ENCODE measurements at regions not wholly inside any gene's neighbourhood (a gene's known extent, or its start where the extent isn't known, plus 50 kb on each side); places are given as distances from the start of the nearest gene placed in this dataset.

DNA sequence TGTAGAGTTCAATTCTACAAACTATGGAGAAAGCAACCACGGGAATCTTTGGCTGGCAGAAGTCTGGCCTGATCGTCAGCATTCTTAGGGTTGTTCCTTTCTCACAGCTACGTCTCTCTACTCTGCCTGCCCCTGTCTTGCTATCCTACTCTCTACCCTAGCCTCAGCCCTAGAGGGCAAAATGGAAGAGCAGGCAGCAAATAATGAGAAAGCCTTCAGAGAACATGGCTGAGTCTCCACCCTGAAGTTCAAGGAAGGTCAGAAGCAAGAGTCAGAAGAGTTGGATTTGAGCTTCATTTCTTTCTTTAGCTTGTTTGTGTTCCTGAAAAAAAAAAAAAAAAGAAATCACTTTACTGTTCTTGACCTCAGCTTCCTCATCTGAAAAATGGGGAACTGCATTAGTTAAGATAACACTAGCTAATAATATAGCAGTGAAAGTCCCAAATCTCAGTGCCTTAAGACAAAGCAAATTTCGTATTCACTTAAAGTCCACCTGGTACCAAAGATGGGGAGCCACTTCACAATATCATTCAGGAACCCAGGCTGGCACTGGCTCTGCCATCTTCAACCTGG, 50.2 kb upstream of the CCND2 start:
- DNase-seq, result no peak

DNA sequence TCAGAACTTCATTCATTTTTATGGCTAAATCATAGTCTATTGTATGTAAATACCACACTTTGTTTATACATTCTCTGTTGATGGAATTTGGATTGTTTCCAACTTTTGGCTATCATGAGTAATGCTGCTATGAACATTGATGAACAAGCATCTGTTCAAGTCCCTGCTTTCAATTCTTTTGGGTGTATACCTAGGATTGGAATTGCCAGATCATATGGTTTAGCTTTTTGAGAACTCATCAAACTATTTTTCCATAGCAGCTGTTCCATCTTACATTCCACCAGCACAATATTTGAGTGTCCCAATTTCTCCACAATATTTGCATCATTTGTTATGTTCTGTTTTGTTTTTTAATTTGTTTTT, 52.3 kb upstream of the CCND2 start:
- DNase-seq, result no peak

DNA sequence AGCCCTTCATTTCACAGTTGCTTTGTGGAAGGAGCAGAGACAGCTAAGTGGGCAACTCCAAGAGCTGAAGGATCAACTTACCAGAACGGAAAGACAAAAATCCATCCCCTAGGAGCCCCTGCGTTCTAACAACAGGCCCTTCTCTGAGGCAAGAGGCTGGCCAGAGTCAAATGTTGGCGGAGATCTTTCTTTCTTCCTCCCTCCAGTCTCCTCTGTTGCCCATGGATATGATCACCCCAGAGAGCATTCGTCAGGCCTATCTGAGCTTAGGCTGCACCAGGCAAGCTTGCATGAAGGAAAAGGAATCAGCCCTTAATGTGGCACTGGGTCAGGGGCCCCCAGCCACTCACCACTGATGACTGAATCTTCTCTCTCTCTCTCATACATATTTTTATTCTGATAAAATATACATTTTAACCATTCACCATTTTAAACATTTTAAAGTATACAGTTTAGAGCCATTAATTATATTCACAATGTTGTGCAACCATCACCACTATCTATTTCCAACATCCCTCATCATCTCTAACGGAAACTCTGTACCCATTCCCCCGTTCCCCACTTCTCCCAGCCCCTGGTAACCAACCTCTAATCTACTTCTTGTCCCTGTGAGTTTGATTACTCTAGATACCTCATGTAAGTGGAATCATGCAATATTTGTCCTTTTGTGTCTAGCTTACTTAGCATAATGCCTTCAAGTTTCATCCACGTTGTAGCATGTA, 52.9 kb upstream of the CCND2 start:
- DNase-seq, result no peak

DNA sequence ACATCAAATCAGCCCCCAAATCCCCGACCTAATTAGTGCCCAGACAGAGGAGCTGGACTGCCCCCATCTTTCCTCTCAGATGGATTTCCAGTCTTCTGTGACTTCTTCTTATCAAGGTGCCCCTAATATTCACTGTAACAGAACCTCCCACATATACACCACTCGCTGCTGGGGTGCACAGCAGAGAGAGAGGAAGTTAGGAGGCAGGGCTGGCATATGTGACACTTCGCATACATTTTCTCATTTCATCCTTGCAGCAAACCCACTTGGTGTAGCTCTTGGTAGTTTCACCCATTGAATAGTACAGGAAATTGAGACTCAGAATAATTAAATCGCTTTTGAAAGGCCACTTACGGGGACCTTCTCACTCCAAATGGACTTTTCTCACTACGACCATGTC, 56.5 kb upstream of the CCND2 start:
- DNase-seq, result no peak

- DNase-seq, result no peak
Observed at GRCh38 chr12:4216187-4216927, 57.2 kb upstream of the CCND2 start.

- DNase-seq, result peak; percentile 41
Observed at GRCh38 chr12:4215229-4216186, 58.1 kb upstream of the CCND2 start.

GRCh38 chr12:4214877-4215228, 58.7 kb upstream of the CCND2 start:
- DNase-seq, result no peak

- no peak for DNase-seq
Observed at GRCh38 chr12:4213471-4213870, 60.1 kb upstream of the CCND2 start.

- DNase-seq, result no peak
Observed at GRCh38 chr12:4212845-4213244, 60.7 kb upstream of the CCND2 start.

- no peak for DNase-seq
Observed at GRCh38 chr12:4211372-4211771, 62.2 kb upstream of the CCND2 start.

GRCh38 chr12:4210183-4210582, 63.4 kb upstream of the CCND2 start:
- DNase-seq, result no peak

DNA sequence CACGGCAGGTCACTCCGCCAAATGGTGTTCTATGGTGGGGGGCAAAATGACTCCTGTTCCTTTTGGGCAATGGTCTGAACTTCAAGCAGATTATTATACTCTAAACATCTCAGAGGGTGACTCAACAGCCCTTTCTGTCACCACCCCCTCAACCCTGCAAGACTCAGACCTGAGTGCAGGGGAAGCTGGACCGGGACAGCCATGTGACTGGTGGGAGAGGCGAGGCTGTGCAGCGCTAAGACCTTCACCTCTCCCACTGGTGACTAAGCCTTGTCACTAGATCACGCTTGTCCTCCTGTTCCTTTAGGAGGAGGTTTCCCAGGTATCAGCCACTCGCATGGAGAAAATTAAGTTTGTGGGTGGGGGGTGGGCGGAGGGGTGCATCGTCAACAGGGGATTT, 67.1 kb upstream of the CCND2 start:
- DNase-seq, result no peak

DNA sequence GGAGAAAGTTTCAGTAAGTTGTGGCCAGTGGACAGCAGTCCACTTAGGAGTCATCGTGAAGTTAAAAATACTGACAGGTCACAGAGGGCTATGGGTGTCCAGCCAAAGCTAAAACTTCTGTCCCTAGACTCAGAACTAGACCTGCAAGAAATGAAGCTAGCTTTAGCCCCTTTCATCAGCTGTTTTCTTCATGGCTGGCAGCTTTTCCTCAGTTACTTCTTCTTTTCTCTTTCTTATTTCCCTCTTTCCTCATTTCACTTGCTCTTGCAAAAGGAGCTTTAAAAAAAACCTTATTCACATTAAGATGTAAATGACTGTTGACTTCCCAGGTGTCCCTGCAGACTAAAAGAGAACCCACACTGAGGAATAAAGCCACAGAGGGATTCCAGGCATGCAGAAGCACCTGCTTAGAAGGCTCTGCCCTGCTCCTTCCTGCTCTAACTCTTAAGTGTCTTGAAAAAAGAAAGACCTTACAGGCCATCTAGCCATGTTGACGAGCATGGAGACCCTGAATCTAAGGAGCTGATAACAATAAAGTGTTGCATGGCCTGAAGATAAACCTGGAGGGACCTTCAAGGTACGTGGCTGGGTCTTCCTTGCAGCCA, 69.7 kb upstream of the CCND2 start:
- DNase-seq, result no peak

DNA sequence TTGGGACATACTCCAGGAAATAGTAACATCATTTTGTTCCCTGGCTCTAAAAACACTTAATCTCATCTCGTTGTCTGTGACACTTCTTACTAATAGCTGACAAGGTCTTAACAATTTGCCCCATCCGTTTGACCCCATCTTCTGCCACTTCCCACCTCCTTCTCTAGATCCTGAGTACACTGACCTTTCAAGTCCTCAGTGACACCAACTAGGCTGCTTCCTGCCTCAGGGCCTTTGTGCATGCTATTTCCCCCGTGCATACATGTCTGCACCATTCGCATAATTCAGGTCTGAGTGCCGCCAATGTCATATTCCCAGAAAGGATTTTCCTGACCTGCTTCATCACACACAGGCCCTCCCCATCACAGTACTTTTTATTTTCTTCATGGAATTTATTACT, 70.6 kb upstream of the CCND2 start:
- DNase-seq, result no peak

GRCh38 chr12:4202487-4202886, 71.1 kb upstream of the CCND2 start:
- no peak for DNase-seq

DNA sequence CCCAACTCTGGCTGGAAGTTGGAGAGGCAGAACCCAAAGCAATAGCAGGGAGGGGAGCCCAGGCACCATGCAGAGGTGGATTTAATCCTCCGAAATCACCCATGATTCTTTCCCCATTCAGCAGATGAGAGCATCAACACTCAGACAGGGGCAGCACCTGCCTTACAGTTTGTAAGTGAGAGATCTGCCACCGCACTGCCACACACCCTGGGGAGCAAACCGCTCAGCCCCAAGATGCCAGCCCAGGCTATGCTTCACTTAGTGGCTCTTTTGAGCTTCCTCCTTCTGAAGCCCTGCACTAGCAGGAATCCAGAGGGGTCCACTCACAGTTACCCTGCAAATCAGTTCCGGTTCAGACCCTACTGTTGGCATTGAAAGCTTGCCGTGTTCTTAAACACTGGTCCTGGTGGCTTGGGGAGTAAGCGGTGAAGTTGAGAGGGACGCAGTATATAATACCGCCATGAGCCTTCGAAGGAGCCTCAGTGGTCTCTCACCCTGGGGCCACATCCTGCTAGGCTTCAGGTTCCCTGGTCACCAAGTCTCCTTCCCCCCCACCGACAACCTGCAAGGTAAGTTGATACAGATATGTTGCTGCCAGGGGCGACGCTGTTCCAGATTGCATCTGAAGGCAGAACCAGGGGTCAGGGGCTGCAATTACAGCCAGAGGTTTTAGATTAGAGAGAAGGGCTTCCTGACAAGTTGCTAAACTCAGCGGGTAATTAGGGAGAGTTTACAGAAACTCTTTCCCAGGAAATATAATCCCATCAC, 72.0 kb upstream of the CCND2 start:
- DNase-seq, result no peak

- DNase-seq, result no peak
Observed at GRCh38 chr12:4197922-4198763, 75.4 kb upstream of the CCND2 start.

GRCh38 chr12:4196805-4197420, 76.6 kb upstream of the CCND2 start:
- no peak for DNase-seq

DNA sequence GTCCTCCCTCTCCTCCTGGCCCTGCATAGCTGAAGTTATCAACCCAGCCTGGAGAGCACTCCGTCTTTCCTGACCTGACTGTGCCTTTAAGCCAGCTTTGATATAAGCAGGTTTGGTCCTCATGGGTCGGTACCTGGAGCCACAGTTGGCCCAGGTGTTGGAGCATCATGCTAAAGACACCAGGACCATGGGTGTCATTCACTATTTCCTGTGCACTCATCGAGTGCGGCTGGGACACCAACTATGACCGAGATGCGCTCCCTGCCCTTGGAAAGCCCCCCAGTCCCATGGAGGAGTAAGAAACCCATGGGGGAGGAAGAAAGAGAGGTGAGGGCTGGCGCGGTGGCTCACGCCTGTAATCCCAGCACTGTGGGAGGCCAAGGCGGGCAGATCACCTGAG, 78.9 kb upstream of the CCND2 start:
- DNase-seq, result no peak

GRCh38 chr12:4193821-4194220, 79.7 kb upstream of the CCND2 start:
- DNase-seq, result no peak

DNA sequence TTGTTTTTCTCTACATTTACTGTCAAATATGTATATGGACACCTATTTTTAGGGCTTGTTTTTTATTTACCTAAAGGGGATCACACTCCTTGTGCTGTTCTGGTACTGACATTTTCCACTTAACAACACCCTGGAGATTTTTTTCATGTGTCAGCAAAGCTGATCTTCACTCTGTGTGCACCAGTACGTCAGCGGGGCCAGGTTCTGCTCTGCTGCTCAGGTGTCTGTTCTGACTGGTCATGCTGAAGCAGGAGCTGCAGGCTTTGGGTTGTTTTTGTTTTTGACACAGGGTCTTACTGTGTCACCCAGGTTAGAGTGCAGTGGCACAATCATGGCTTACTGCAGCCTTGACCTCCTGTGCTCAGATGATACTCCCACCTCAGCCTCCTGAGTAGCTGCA, 81.9 kb upstream of the CCND2 start:
- no peak for DNase-seq
